ENCODE measurements at regions not wholly inside any gene's neighbourhood (a gene's known extent, or its start where the extent isn't known, plus 50 kb on each side); places are given as distances from the start of the nearest gene placed in this dataset.

GRCh38 chr15:70195587-70196305 is 98.0 kb upstream of the TLE3 start:
- no peak for DNase-seq

- DNase-seq, result no peak
These were observed 97.5 kb upstream of the TLE3 start for GRCh38 chr15:70195171-70195570.

GRCh38 chr15:70194266-70194665 is 96.5 kb upstream of the TLE3 start:
- DNase-seq, result no peak

- no peak for DNase-seq
These were observed 96.0 kb upstream of the TLE3 start for GRCh38 chr15:70193734-70194133.

GRCh38 chr15:70192490-70192889 is 94.8 kb upstream of the TLE3 start:
- no peak for DNase-seq

GRCh38 chr15:70192041-70192440 is 94.3 kb upstream of the TLE3 start:
- DNase-seq, result no peak

GRCh38 chr15:70190965-70191364 is 93.2 kb upstream of the TLE3 start:
- DNase-seq, result no peak

GRCh38 chr15:70189826-70190695 is 92.3 kb upstream of the TLE3 start:
- no peak for DNase-seq

- no peak for DNase-seq
These were observed 90.6 kb upstream of the TLE3 start for GRCh38 chr15:70188286-70188685.

- DNase-seq, result no peak
These were observed 89.6 kb upstream of the TLE3 start for GRCh38 chr15:70187331-70187730.

- DNase-seq, result no peak
These were observed 88.4 kb upstream of the TLE3 start for GRCh38 chr15:70186152-70186551.

GRCh38 chr15:70185251-70185711 is 87.6 kb upstream of the TLE3 start:
- DNase-seq, result no peak

- DNase-seq, result no peak
These were observed 85.4 kb upstream of the TLE3 start for GRCh38 chr15:70182858-70183695.

- no peak for DNase-seq
These were observed 84.0 kb upstream of the TLE3 start for GRCh38 chr15:70181626-70182255.

GRCh38 chr15:70180186-70180875 is 82.6 kb upstream of the TLE3 start:
- no peak for DNase-seq

GRCh38 chr15:70179309-70179892 is 81.7 kb upstream of the TLE3 start:
- DNase-seq, result no peak

GRCh38 chr15:70178335-70179084 is 80.8 kb upstream of the TLE3 start:
- DNase-seq, result no peak

GRCh38 chr15:70172566-70173225 is 75.0 kb upstream of the TLE3 start:
- DNase-seq, result no peak

GRCh38 chr15:70172124-70172523 is 74.4 kb upstream of the TLE3 start:
- DNase-seq, result no peak

GRCh38 chr15:70171256-70171886 is 73.7 kb upstream of the TLE3 start:
- DNase-seq, result no peak
